ENCODE measurements at regions not wholly inside any gene's neighbourhood (a gene's known extent, or its start where the extent isn't known, plus 50 kb on each side); places are given as distances from the start of the nearest gene placed in this dataset.
A peak's percentile ranks its signal among the peaks of the same experiment; 100 is the strongest.

- 72 to 78% methylated on average over 7 of the region's 7 CpGs for WGBS, 2 donors
- no peak for FAIRE-seq
Measured at GRCh38 chr13:80671773-80672172, 330.8 kb upstream of the SPRY2 start.

DNA sequence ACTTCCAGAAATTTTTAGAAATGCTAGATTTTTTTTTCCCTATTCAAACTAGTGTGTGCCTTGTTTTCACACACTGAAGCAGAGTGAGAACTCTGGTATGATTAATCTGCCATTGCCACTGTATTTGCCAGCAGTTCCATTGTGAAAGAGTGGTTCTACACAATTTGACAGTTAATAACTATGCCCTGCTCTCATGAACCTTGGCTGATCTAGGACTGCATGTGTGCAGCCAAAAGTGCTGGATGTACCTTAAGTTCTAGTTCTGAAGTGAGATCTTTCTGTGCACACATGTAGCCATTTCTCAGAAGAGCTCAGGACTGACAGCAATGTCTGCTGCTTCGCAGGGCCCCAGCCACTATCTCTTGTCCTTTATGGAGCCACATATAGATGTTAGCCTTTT, 328.2 kb upstream of the SPRY2 start:
- H3K4me1 ChIP-seq: no peaks in the 10 kb centered on the region
- no peaks in the 10 kb centered on the region for H3K27me3 ChIP-seq
- 96 to 97% methylated on average over 1 of the region's 1 CpG for WGBS, 2 donors
- no peaks in the 10 kb centered on the region for H3K36me3 ChIP-seq
- FAIRE-seq: no peak
- no peak overlapping the region for H3K27ac ChIP-seq
- intact Hi-C loops (cut with DNase I): no loop called here
- no peak for DNase-seq
- no peak overlapping the region for H3K4me3 ChIP-seq
- no peaks in the 10 kb centered on the region for H3K9me3 ChIP-seq
- no peak for ATAC-seq
- TF ChIP-seq CTCF (IDR thresholded peaks at IDR 0.05): no peak

More at GRCh38 chr13:80671773-80672172, 330.8 kb upstream of the SPRY2 start:
- no peak for TF ChIP-seq CTCF (IDR thresholded peaks at IDR 0.05)
- H3K36me3 ChIP-seq: no peaks in the 10 kb centered on the region
- H3K27ac ChIP-seq: no peak overlapping the region
- no peaks in the 10 kb centered on the region for H3K9me3 ChIP-seq
- intact Hi-C loops (cut with DNase I): no loop called here
- H3K27me3 ChIP-seq: no peaks in the 10 kb centered on the region
- ATAC-seq: no peak
- no peak for DNase-seq
- H3K4me3 ChIP-seq: no peak overlapping the region
- no peaks in the 10 kb centered on the region for H3K4me1 ChIP-seq

GRCh38 chr13:80668452-80668851, 327.5 kb upstream of the SPRY2 start:
- DNase-seq (no peak), FAIRE-seq (no peak), ATAC-seq (no peak)
- no peaks in the 10 kb centered on the region for H3K4me1 ChIP-seq
- no peaks in the 10 kb centered on the region for H3K27me3 ChIP-seq
- no peaks in the 10 kb centered on the region for H3K9me3 ChIP-seq
- H3K36me3 ChIP-seq: no peaks in the 10 kb centered on the region
- H3K27ac ChIP-seq: no peak overlapping the region
- intact Hi-C loops (cut with DNase I): no loop called here
- H3K4me3 ChIP-seq: no peak overlapping the region
- no peak for TF ChIP-seq CTCF (IDR thresholded peaks at IDR 0.05)
- WGBS, 2 donors: 74 to 76% methylated on average over 2 of the region's 2 CpGs

DNA sequence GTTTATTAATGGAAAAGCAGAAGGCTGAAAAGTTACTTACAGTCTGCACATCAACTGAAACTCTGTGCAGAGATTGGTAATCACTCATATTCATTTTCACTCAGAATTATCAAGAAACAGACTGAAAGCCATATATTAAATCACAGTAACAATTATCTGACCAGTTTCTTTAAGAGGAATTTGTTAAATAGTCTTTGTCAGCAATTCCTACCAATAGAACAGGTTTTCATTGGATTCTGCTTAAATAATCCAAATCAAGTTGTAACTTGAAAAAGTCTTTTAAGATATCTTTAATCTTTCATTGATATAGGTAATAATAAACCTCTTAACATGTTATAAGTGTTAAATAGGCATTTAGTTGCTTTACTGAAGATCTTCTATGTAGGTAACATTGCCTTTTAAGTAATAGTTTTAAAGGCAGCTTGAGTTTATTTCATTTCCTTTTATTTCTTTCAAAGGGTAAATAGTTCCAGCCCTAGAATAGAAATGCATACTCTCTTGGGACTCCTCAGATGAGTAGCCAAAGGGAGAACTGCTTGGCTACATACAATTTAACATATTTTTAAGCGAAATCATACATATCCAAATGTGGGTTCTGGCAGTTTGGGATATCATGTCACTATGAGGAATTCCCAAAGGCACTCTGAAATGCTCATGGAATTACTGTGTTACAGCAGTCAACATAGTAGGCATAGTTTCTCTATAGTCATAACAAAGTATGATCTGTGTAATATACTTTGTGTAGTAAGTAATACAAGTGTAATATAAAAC, 326.0 kb upstream of the SPRY2 start:
- FAIRE-seq (peak; percentile 29), ATAC-seq (no peak), DNase-seq (no peak)
- intact Hi-C loops (cut with DNase I): no loop called here
- WGBS, 2 donors: 89 to 94% methylated on average over 1 of the region's 1 CpG
- Histone ChIP-seq H3K4me3 (no peak overlapping the region), H3K27me3 (no peaks in the 10 kb centered on the region), H3K4me1 (no peaks in the 10 kb centered on the region), H3K36me3 (no peaks in the 10 kb centered on the region), H3K9me3 (no peaks in the 10 kb centered on the region), H3K27ac (no peak overlapping the region)
- no peak for TF ChIP-seq CTCF (IDR thresholded peaks at IDR 0.05)

DNA sequence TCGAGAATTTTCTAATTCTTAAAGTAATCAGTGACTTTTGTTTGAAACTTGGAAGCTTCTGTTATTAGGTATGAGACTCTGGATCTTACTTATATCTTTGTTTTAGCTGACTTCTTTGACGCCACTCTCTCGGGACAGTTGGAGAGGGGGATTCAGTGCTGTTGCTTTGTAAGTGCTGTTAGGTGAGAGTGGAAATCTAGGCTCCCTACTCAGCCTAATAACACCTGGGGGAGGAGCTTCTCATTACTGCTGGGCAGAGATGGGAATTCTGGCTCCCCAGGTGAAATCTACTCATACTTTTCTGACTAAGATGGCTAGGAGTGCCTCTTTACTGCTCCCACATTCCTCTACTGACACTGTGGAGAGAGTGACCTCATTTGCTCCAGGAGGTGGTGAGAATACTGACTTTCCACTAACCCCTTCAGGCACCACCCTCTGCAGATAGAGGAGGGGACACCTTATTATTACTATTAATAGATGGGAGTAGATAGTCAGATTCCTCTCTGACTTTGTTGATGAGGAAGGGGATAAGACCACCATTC, 324.9 kb upstream of the SPRY2 start:
- Histone ChIP-seq H3K4me1 (no peaks in the 10 kb centered on the region), H3K36me3 (no peaks in the 10 kb centered on the region), H3K27ac (no peak overlapping the region), H3K4me3 (no peak overlapping the region), H3K9me3 (no peaks in the 10 kb centered on the region), H3K27me3 (no peaks in the 10 kb centered on the region)
- TF ChIP-seq CTCF (IDR thresholded peaks at IDR 0.05): no peak
- FAIRE-seq: no peak
- WGBS, 2 donors: 82 to 83% methylated on average over 3 of the region's 3 CpGs
- no peak for DNase-seq
- intact Hi-C loops (cut with DNase I): no loop called here
- ATAC-seq: no peak

Data from pancreas (tissue), 10 donors.